Mesodermal cell (in vitro differentiated cells): ENCODE measurements at regions not wholly inside any gene's neighbourhood (a gene's known extent, or its start where the extent isn't known, plus 50 kb on each side); places are given as distances from the start of the nearest gene placed in this dataset.
A peak's percentile ranks its signal among the peaks of the same experiment; 100 is the strongest.
"Not testable (repeated sequence)": the region's sequence is repeated elsewhere in the genome, so short reads cannot be mapped to it uniquely, and the experiment has no call there.

ENCODE experiments used
- H3K27ac ChIP-seq: 2 replicates; pipeline ENCODE4 v1.7.0; 2013; ENCODE audit warnings: mild to moderate bottlenecking, low read depth, low read length, moderate library complexity; ENCODE audit not compliant: severe bottlenecking
- H3K36me3 ChIP-seq: 2 replicates; pipeline ENCODE4 v1.7.1; 2013; ENCODE audit warnings: mild to moderate bottlenecking, low read length, moderate library complexity; ENCODE audit not compliant: control insufficient read depth, insufficient read depth
- H3K4me1 ChIP-seq: one replicate; pipeline ENCODE4 v1.7.1; 2013; ENCODE audit warnings: mild to moderate bottlenecking, low read length; ENCODE audit not compliant: insufficient read depth, control insufficient read depth, poor library complexity, severe bottlenecking
- H3K4me3 ChIP-seq: 2 replicates; pipeline ENCODE4 v1.7.0; 2013; ENCODE audit warnings: low read length, control low read depth, mild to moderate bottlenecking; ENCODE audit not compliant: insufficient read depth, poor library complexity, severe bottlenecking; ENCODE audit errors: extremely low read depth
- H3K9me3 ChIP-seq: 2 replicates; pipeline ENCODE4 v1.7.1; 2013; ENCODE audit warnings: mild to moderate bottlenecking, low read length, moderate library complexity; ENCODE audit not compliant: control insufficient read depth
- WGBS, 2 experiments: methylation state at CpG; one replicate each; pipeline ENCODE4 v1.1.5; 2013; ENCODE audit warnings: missing lambda C conversion rate in 2 of 2; ENCODE audit not compliant: insufficient coverage in 2 of 2; 5-methylcytosine and 5-hydroxymethylcytosine counted together

DNA sequence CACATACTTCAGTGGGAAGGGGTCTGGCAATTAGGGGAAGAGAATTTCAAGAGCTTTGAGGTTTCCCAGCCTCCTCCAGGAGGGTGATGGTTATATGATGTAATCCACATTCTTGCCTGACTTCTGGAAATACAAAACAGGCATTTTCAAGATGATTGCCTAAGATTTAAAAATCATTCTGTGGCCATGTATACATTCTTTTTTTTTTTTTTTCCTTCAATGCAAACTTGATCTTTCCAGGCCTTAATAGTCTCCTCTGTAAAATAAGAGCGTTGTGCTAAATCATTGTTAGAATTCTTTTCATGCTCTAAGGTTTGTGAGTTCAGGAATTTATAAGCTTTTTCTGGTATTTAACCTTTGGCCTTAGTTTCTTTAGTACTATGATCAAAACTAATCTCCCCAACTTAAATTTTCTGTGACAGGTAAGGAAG, 192.3 kb upstream of the HMCN1 start:
- WGBS, 2 experiments, result no CpG with 5 or more reads among the region's 1 CpG
- peaks cover 13% of the 10 kb centered on the region for H3K9me3 ChIP-seq
- no peak overlapping the region for H3K4me3 ChIP-seq
- peak overlapping the region; percentile 92 for H3K27ac ChIP-seq
- H3K4me1 ChIP-seq, result peaks cover 9% of the 10 kb centered on the region
- H3K36me3 ChIP-seq, result no peaks in the 10 kb centered on the region

DNA sequence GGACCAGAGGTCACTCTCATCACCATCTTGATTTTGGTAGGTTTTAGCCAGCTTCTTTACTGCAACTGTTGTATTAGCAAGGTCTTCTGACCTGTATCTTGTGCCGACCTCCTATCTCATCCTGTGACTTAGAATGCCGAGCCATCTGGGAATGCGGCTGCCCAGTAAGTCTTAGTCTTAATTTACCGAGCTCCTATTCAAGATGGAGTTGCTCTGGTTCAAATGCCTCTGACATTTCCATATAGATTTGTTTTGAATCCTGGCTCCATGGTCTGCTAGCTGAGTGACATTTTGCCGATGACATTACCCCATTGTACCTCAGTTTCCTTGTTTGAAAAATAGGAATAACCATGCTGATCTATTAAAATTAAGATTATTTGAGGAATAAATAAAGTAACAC, 193.9 kb upstream of the HMCN1 start:
- H3K4me3 ChIP-seq, result no peak overlapping the region
- H3K27ac ChIP-seq, result no peak overlapping the region
- H3K9me3 ChIP-seq, result peaks cover 13% of the 10 kb centered on the region
- no peaks in the 10 kb centered on the region for H3K36me3 ChIP-seq
- peaks cover 9% of the 10 kb centered on the region for H3K4me1 ChIP-seq
- 94 to 100% methylated on average over 3 to 4 of the region's 5 CpGs for WGBS, 2 experiments

DNA sequence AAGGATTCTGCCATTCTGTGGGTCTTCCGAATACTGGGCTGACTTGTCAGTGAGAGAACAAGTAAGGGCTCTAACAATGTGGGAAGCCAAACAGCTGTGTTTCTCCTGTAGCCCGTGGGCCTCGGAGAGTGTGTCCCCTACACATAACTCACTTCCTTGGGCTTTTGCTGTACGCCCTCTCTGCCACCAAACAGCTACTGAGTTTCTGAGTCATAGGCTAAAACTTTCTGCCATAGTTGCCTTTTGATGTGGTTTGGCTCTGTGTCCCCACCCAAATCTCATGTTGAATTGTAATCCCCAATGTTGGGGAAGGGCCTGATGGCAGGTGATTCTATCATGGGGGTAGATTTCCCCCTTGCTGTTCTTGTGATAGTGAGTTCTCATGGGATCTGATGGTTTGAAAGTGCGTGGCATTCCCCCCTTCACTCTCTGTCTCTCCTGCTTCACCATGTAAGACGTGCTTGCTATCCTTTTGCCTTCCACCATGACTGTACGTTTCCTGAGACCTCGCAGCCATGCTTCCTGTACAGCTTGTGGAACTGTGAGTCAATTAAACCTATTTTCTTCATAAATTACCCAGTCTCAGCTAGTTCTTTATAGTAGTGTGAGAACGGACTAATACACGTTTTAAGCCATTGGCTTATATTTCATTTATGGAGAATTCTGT, 194.8 kb upstream of the HMCN1 start:
- Histone ChIP-seq H3K36me3 (no peaks in the 10 kb centered on the region), H3K9me3 (peaks cover 13% of the 10 kb centered on the region), H3K4me3 (no peak overlapping the region), H3K4me1 (peaks cover 9% of the 10 kb centered on the region), H3K27ac (no peak overlapping the region)
- 72 to 74% methylated on average over 8 to 9 of the region's 10 CpGs for WGBS, 2 experiments

DNA sequence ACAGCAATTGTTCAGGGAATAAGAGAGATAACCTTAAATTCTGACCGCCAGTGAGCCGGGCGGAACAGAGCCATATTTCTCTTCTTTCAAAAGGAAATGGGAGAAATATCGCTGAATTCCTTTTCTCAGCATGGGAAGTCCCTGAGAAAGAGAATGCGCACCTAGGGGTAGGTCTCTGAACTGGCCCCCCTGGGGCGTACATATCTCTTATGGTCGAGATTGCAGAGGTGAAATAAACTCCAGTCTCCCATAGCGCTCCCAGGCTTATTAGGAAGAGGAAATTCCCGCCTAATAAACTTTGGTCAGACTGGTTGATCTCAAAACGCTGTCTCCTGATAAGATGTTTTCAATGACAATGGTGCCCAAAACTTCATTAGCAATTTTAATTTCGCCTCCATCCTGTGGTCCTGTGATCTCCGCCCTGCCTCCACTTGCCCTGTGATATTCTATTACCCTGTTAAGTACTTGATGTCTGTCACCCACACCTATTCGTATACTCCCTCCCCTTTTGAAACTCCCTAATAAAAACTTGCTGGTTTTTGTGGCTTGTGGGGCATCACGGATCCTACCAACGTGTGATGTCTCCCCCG, 195.8 kb upstream of the HMCN1 start:
- WGBS, 2 experiments, result 65 to 66% methylated on average over 10 to 11 of the region's 16 CpGs
- H3K9me3 ChIP-seq, result peaks cover 13% of the 10 kb centered on the region
- H3K4me1 ChIP-seq, H3K36me3 ChIP-seq, H3K27ac ChIP-seq, H3K4me3 ChIP-seq: not testable (repeated sequence)

DNA sequence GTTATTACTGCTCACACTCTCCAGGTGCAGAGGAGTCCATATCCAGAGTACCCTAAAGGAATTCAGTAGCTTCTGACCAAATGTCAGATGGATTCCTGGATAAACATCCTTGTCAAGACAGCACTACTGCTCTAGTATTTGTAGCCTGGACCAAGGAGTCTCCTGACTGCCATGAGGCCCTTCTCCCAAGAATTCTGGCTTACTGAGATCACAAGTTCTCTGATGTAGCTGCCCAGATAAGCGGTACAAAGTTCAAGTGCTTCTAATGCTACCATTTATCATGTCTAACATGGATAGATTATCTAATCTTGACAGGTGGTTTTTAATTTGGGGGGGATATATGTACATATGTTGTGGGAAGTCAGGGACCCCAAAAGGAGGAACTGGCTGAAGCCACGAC, 196.6 kb upstream of the HMCN1 start:
- Histone ChIP-seq H3K27ac (no peak overlapping the region), H3K9me3 (peaks cover 13% of the 10 kb centered on the region), H3K36me3 (no peaks in the 10 kb centered on the region), H3K4me3 (no peak overlapping the region), H3K4me1 (peaks cover 9% of the 10 kb centered on the region)
- no CpG with 5 or more reads among the region's 2 CpGs for WGBS, 2 experiments

DNA sequence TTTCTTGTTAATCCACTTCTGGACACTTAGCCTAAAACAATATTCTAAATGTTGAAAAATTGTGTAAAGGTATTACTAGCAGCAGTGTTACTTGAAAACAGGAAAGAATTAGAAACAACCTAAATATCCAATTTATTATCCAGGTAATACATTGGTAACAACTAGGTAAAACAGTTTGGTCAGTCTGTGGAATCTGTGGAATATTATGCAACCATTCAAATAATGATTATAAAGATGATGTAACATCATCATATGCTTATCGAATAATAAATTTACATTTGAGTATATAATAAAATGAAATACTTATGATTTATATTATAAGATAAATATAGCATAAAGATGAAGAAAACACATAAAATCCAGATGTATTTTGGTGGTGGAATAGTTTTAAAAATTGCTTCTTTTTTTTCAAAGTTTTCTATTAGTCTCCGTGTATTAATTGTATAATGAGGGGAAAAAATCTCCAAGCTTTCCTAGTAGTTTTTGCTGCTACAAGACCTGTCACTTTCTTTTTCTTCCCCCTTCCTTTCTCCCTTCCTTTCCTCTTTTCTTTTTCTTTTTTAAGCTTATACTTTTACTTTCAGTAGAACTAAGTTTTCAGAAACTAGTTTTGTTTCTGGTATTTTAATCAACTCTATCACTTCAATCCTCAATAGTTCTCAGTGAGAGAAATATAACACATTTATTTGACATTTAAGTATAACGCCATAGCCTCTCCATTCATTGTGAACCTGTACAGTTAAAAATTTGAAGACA, 197.8 kb upstream of the HMCN1 start:
- Histone ChIP-seq H3K4me1 (no peaks in the 10 kb centered on the region), H3K36me3 (no peaks in the 10 kb centered on the region), H3K4me3 (no peak overlapping the region), H3K27ac (no peak overlapping the region), H3K9me3 (peaks cover 13% of the 10 kb centered on the region)
- WGBS, 2 experiments, result no CpG with 5 or more reads among the region's 3 CpGs

DNA sequence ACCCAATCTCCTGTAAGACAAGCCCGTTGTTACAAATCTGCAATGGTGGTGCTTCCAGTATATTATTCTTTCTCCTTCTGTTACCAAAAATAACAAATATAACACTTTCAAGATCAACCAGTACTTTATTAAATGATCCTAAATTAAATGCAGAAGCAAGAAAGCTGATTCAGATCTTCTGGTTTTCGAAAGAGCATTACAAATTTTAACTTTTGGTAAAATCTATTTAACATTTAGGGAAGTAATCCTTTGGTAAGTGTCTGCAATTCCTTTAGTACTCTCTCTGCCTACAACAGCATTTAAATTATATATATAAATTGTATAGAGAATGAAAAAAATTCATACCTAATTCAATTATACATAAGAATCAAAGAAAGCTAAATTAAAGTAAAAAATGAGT, 198.6 kb upstream of the HMCN1 start:
- no peaks in the 10 kb centered on the region for H3K4me1 ChIP-seq
- H3K27ac ChIP-seq, result no peak overlapping the region
- H3K4me3 ChIP-seq, result no peak overlapping the region
- 100% methylated on average over 1 of the region's 2 CpGs; no CpG with 5 or more reads in 1 of the 2 experiments for WGBS, 2 experiments
- peaks cover 10% of the 10 kb centered on the region for H3K9me3 ChIP-seq
- no peaks in the 10 kb centered on the region for H3K36me3 ChIP-seq

DNA sequence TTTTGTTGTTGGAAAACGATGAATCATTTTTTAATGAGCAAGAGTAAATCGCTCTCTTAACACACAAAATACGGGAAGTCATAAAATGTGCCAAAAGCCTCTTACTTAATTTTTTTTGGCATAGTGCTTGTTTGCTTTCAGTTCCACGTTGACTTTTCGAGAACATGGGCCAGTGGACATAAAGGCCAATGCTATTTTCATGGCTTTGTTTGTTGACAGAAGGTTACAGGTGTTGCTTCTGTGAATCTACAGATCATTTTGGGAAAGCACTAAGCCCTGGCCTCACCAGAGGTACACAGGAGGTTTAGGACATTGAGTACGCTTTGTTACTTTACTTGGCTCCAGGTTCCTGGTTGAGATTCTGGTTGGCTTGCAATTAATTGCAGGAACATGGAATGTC, 199.4 kb upstream of the HMCN1 start:
- H3K36me3 ChIP-seq, result no peaks in the 10 kb centered on the region
- 86 to 97% methylated on average over 3 to 5 of the region's 6 CpGs for WGBS, 2 experiments

DNA sequence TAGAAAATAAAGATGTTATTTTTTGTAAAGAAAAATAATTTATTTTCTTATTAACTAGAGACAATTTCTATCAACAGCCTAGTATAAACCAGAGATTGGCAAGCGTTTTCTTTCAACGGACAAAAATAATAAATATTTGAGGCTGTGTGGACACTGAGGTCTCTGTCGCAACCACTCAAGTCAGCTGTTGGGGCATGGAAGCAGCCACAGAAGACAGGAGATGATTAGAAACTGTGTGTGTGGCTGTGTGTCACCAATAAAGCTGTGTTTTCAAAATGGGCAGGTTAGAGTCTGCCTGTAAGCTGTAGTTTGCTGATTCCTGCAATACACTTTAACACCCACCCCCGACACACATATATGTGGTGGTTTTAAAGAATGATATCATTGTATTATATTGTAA, 200.6 kb upstream of the HMCN1 start:
- Histone ChIP-seq H3K9me3 (no peaks in the 10 kb centered on the region), H3K27ac (no peak overlapping the region), H3K4me1 (no peaks in the 10 kb centered on the region), H3K36me3 (no peaks in the 10 kb centered on the region), H3K4me3 (no peak overlapping the region)
- 67 to 100% methylated on average over 1 of the region's 4 CpGs for WGBS, 2 experiments

More for the DNA sequence above, 199.4 kb upstream of the HMCN1 start:
- Histone ChIP-seq H3K27ac (no peak overlapping the region), H3K4me1 (no peaks in the 10 kb centered on the region), H3K9me3 (peaks cover 7% of the 10 kb centered on the region), H3K4me3 (no peak overlapping the region)

DNA sequence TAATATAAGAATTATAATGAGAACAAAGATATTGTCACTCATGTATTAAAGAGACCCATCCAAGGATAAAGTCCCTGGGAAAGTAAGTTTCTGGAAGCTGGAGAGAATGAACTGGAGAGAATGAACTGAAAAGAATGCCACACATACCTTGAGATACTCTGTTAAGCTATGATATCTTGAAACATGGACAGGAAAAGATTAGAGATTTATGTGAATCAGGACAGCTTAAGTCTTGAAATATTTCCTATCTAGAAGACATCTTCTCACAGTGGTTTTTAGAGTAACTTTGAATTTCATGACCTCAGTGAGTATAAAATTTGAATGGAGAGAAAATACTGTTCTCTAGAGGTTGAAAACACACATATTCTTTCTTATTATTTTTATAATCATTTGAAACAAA, 201.3 kb upstream of the HMCN1 start:
- Histone ChIP-seq H3K4me1 (no peaks in the 10 kb centered on the region), H3K27ac (no peak overlapping the region), H3K9me3 (no peaks in the 10 kb centered on the region), H3K4me3 (no peak overlapping the region), H3K36me3 (no peaks in the 10 kb centered on the region)

DNA sequence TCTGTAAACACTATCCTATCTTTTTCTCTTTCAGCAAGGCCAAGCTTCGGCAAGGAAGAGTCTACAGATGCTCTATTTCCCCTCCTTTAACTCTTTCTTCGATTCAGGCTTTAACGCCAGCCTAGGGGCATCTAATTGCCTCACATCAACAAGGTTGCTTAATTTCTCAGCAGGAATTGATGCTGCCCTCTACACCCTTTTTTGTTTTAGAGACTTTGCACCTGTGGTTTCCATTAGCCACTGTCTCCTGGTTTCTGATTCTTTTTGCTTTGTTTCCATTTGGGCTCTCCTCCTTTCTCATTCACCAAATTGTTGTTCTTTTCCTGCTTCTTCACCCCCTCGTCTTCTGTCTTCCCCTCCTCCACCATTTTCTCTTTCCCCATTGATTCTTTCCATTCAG, 202.4 kb upstream of the HMCN1 start:
- 85 to 89% methylated on average over 3 to 4 of the region's 4 CpGs for WGBS, 2 experiments

More for the DNA sequence above, 202.4 kb upstream of the HMCN1 start:
- no peaks in the 10 kb centered on the region for H3K9me3 ChIP-seq
- H3K4me3 ChIP-seq, result no peak overlapping the region
- H3K36me3 ChIP-seq, result no peaks in the 10 kb centered on the region
- no peaks in the 10 kb centered on the region for H3K4me1 ChIP-seq
- H3K27ac ChIP-seq, result no peak overlapping the region
